ENCODE measurements at regions not wholly inside any gene's neighbourhood (a gene's known extent, or its start where the extent isn't known, plus 50 kb on each side); places are given as distances from the start of the nearest gene placed in this dataset.

- TF ChIP-seq, protein P1, sequence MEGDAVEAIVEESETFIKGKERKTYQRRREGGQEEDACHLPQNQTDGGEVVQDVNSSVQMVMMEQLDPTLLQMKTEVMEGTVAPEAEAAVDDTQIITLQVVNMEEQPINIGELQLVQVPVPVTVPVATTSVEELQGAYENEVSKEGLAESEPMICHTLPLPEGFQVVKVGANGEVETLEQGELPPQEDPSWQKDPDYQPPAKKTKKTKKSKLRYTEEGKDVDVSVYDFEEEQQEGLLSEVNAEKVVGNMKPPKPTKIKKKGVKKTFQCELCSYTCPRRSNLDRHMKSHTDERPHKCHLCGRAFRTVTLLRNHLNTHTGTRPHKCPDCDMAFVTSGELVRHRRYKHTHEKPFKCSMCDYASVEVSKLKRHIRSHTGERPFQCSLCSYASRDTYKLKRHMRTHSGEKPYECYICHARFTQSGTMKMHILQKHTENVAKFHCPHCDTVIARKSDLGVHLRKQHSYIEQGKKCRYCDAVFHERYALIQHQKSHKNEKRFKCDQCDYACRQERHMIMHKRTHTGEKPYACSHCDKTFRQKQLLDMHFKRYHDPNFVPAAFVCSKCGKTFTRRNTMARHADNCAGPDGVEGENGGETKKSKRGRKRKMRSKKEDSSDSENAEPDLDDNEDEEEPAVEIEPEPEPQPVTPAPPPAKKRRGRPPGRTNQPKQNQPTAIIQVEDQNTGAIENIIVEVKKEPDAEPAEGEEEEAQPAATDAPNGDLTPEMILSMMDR (IDR thresholded peaks at IDR 0.05): no peak
- TF ChIP-seq POLR2A (IDR thresholded peaks at IDR 0.05): no peak
Observed at GRCh38 chr2:36052819-36053218, 302.8 kb upstream of the CRIM1 start.

Measured in tibial nerve (tissue), 3 donors.